HepG2 (cell line): ENCODE measurements at regions not wholly inside any gene's neighbourhood (a gene's known extent, or its start where the extent isn't known, plus 50 kb on each side); places are given as distances from the start of the nearest gene placed in this dataset.

Experiments
- HES4 ChIP-seq: sonication (generic); formaldehyde crosslinking; IDR thresholded peaks from 2 replicates; pipeline ENCODE4 v1.9.0; 2021; ENCODE audit warnings: mild to moderate bottlenecking, missing genetic modification reagents, borderline replicate concordance
- SUZ12 ChIP-seq: fragments of 150-350 bp; IDR thresholded peaks from 2 replicates; pipeline ENCODE4 v1.6.1; 2014; ENCODE audit warnings: low read depth, low read length
- TF ChIP-seq, protein P1 (sequence below): sonication (generic); formaldehyde crosslinking; IDR thresholded peaks from 2 replicates; pipeline ENCODE4 v1.5.0; 2020; ENCODE audit warnings: mild to moderate bottlenecking, missing genetic modification reagents, moderate library complexity

DNA sequence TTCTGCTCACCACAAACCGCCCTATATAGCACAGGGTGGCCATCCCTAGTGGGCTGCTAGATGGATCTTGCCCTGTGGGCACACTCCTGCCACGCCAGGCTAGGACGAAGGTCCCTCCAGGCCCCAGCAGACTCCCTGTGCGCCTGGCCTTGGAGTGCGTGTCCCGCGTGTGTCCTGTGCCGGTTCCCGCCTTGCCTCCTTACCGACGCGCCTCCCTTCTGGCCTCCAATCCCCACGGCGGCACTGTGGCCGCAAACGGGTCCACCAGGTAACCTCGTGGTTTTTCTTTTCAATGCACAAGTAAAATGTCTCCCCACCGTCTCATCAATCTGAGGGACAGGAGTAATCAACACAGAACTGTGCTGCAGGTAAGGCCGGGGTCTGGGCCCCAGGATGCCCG, 133.8 kb upstream of the PHACTR3 start:
- TF ChIP-seq SUZ12, result no peak
- TF ChIP-seq, protein P1, sequence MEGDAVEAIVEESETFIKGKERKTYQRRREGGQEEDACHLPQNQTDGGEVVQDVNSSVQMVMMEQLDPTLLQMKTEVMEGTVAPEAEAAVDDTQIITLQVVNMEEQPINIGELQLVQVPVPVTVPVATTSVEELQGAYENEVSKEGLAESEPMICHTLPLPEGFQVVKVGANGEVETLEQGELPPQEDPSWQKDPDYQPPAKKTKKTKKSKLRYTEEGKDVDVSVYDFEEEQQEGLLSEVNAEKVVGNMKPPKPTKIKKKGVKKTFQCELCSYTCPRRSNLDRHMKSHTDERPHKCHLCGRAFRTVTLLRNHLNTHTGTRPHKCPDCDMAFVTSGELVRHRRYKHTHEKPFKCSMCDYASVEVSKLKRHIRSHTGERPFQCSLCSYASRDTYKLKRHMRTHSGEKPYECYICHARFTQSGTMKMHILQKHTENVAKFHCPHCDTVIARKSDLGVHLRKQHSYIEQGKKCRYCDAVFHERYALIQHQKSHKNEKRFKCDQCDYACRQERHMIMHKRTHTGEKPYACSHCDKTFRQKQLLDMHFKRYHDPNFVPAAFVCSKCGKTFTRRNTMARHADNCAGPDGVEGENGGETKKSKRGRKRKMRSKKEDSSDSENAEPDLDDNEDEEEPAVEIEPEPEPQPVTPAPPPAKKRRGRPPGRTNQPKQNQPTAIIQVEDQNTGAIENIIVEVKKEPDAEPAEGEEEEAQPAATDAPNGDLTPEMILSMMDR, result no peak
- no peak for TF ChIP-seq HES4
